NCI-H446 treated with DMSO at 0.1 percent for 48 hours (cell line): ENCODE measurements at regions not wholly inside any gene's neighbourhood (a gene's known extent, or its start where the extent isn't known, plus 50 kb on each side); places are given as distances from the start of the nearest gene placed in this dataset.

Experiments used
- DNase-seq: peaks from one replicate; lab custom pipeline; 2025; lab: John Stamatoyannopoulos, UW

DNA sequence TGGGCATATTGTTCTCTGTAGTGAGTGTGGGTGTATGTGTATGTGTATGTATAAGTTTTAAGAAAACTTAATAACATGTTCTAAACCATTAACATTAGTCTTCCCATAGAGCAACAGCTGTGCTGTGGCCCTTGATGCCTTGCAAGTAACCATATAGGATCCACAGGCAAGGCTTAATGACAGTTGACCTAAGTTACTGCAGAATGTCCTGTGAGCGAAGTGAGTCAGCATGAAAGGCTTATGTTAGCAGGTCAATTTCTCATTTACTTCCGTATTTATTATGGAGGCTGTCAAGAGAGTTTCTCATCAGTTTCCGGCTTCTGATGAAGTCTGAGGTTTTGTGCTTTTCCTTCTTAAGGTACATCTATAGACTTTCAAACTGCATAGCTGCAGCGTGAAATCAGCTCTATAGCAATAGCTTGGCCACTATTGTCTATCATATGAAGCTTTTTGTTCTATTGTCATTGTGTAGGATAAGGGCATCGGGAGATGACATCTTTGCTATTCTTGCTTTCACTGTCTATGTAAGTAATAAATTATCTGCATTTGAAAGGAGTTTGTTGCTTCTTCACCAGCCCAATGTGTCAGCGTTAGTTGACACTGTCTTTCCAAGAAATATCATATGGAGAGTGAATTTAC, 1153.4 kb upstream of the AGA start:
- no peak for DNase-seq

GRCh38 chr4:178598672-178599071, 1156.4 kb upstream of the AGA start:
- DNase-seq, result no peak

DNA sequence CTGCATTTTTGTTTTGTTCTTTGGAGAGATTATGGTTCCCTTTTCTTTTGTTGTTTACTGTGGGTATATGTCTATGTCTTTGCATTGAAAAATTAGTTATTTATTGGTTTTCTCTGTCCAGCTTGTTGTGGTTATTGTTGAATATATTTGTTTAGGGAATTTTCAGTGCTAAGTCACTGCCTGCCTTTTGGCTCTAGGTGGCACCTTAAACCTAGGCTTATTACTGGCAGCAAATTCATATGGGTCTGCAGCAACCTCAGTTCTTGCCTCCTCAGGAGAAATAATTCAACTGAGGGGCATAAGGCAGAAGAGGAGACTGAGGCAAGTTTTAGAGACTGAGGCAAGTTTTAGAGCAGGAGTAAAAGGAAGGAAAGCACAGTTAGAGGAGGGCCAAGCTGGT, 1157.3 kb upstream of the AGA start:
- DNase-seq, result no peak

DNA sequence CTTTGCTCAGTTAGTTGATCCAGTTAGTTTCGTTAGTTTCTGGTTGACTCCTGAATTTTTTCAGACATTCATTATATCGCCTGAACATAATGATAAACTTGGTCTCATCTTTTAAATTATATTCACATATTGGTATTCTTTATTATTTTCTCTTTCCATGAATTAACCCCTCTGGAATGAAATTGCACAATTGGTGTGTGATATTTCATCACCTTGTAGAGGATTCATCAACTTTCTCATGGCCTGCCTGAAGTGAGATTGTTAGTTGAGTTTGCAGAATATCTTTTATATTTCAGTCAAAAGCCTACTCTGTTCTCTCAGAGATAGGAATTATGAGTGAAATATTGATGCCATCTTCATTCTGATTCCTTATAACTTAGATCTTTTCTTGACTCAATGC, 1160.6 kb upstream of the AGA start:
- DNase-seq, result no peak

- DNase-seq, result no peak
Observed at GRCh38 chr4:178611062-178611461, 1168.8 kb upstream of the AGA start.

GRCh38 chr4:178612733-178613132, 1170.5 kb upstream of the AGA start:
- no peak for DNase-seq

DNA sequence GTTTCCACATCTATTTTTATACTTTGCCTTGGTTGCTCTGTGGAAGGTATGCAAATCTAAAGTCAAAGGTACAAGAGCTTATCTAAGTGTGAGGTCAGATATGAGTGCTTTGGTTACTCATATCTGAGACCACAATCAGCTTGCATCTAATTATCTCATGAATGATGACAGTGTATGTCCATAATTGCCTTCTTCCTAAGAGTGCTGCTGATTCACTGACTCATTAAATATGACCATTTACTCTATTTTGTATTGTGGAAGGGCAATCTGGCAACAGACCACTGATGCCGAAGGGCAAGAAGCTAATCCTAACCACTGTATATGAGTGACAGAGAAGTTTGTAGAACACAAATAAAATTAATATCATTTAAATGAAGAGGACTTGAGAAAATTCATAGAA, 1190.2 kb upstream of the AGA start:
- DNase-seq, result no peak

- no peak for DNase-seq
Observed at GRCh38 chr4:178633263-178633662, 1191.0 kb upstream of the AGA start.

DNA sequence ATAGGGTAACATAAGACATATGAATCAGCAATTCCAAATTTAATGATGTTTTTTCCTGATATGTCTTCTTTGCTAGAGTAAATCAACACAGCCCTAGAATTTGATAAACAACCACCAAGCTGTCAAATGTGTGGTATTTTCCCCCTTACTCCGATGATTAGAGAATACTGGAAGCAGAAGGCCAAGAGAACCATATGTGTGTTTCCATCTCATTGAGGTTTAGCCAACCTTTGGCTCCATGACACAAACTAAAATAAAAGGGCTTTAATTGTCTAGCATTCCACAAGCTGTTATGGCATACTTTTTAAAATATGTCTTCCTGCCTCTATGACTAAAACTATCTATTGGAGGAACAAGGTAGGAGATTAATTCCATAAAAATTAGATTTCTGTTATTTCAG, 1222.4 kb upstream of the AGA start:
- no peak for DNase-seq

DNA sequence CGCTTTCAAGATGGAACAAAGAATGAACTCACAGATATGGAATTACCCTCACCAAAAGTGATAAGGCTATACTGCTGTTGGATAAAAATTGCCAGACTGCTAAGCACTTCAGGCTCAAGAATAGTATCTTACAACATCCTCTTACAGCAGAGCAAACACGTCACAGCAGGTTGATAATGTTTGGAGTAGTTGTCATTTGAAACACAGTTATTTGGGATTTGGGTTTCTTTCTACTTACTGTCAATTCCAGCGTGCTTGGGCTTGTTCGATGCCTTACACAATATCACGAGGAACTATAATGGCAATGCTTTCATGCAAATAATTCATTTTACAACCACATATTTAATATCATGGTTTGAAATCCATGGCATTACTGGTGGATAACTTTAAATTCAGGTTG, 1223.7 kb upstream of the AGA start:
- DNase-seq, result no peak

- DNase-seq, result no peak
Observed at GRCh38 chr4:178671766-178672165, 1229.5 kb upstream of the AGA start.

DNA sequence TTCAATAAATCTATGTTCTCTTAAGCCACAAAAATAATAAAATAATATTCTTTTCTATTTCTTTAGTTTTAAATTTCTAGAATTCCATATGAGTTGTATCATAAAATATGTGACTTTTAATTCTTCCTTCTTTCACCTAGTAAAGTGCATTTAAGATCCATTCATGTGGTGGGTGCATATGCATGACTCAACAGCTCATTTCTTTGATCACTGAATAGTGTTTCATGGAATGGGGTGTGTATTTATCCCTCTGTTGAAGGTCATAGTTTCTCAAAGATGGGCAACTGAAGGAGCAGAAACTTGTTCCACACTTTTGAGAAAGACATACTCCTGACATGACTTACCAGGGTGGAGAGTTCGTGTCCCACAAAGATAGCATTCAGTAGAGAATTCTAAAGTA, 1230.3 kb upstream of the AGA start:
- no peak for DNase-seq

DNA sequence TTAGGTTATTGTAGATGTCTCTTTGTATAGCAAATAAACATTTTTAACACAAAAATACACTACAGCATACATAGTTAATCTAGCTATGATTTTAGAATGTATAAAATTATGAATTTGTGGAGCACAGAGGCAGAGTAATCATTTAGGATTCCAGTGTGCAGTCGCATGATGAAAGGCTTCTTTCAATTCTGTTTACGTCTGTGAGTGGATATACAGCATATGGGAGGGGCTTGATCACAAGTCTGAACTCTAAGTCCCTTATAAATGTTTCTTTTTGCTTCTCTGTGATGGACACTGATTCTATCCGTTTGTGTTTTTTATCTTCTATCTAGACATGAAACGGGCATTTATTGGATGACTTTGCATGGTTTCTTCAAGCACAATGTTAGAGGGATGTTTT, 1239.6 kb upstream of the AGA start:
- no peak for DNase-seq

DNA sequence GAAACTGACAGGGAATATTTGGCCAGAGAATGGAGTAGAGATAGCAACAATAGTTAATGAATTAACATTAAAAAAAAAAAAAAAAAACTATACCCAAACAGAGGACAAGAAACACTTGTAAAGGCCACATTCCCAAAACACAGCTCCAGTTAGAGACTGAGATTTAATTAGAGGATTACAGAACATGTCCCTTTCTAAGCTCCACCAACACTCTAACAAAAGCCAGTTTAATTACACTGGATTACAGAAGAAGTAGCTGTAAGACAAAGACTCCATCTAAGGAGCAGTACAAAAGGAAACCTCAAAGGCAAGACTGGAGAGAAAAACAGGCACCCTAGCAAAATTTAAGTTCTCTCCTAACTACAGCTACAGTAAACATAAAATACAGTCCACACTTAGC, 1247.7 kb upstream of the AGA start:
- DNase-seq, result no peak

- DNase-seq, result no peak
Observed at GRCh38 chr4:178693816-178694215, 1251.6 kb upstream of the AGA start.

- no peak for DNase-seq
Observed at GRCh38 chr4:178696515-178696914, 1254.3 kb upstream of the AGA start.

GRCh38 chr4:178712486-178712885, 1270.2 kb upstream of the AGA start:
- no peak for DNase-seq

- DNase-seq, result no peak
Observed at GRCh38 chr4:178738026-178738425, 1295.8 kb upstream of the AGA start.

DNA sequence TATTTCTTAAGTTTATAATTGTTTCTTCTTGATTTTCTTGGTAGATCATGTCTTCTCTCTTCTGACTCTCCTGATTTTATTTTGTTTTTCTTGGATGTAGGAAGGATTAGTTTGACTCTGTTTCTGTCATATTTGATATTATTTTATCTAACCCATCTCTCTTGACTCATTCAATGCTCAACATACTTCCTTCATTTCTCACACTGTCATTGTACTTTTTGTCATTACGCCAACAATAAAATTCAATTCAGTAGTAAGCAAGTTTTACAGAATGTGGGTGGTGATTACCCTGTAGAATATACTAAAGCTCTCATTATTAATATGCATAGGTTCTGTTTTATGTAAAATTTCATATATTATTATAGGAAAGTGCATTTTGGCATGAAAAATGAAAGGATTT, 1303.0 kb upstream of the AGA start:
- DNase-seq, result no peak

- no peak for DNase-seq
Observed at GRCh38 chr4:178752954-178753525, 1310.8 kb upstream of the AGA start.

GRCh38 chr4:178778496-178778895, 1336.3 kb upstream of the AGA start:
- DNase-seq, result no peak

DNA sequence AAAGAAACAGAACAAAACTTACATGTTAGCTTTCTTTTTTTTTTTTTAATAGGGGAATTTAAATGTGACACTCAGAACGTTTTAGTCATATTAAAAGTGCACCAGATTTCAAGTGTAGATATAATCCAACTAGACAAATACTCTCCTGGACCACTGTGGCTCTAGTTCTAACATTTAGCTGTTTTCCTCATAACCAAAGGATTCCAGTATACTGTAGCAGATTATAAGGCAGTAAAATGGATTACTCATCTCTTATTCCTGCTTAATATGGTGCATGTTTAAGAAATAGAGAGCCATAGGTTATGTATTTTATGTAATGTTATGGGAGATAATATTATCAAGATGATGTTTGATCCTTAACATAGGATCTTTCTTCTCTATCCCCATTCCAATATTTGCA, 1339.5 kb upstream of the AGA start:
- DNase-seq, result no peak

- DNase-seq, result no peak
Observed at GRCh38 chr4:178784491-178784890, 1342.3 kb upstream of the AGA start.

DNA sequence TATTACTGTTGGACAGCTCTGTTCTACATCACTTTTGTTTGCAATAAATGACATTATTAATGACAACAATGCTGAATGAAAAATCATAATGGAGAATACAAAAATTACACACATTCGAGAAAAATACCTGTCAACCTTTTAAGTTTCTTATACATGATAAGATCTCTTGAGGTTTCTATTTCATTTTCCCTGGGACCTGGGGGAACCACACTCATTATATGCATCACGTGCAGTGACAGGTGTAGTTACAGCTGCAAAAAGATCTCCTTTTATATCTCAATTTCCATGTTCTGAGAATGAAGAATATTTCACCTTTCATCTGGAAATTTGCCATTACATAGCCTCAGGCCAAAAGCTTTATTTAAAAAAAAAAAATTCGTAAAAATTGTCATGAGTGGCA, 1347.0 kb upstream of the AGA start:
- no peak for DNase-seq
